ENCODE measurements at regions not wholly inside any gene's neighbourhood (a gene's known extent, or its start where the extent isn't known, plus 50 kb on each side); places are given as distances from the start of the nearest gene placed in this dataset.

DNA sequence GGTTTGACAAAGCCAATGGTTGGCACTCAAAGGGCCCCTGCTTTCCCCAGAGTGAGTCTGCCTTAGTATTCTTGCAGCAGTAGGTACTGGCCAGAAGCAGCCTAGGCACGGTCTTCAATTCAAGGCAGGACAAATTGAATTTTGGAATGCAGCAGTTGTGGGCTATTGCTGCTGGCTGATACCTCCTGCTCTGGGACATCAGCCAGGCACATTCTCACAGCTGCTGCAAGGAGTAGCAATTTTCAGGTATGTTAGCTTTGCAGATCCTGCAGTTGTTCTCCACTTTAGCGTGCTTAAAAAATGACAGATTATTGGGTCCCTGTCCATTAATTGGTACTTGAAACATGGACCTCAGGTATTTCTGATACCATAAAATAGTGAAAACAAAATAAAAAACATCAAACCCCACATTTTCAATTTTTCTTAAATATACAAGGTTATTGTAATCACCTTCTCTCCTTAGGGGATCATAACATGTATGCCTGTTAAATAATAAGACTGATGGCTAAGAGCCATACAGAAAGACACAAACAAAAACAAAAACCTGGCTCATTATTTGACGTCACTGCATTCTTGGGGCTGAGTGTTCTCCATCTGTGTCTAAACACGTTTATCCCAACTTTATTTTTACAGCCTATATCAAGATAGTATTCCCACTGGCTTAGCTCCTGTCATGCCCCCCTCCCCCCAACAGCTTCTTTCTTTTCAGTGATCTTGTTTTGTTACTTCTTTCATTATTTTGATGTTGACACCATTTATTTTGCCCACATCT is 85.1 kb upstream of the CARD18 start:
- Histone ChIP-seq H3K36me3 (no peaks in the 10 kb centered on the region), H3K9me3 (no peaks in the 10 kb centered on the region), H3K27me3 (no peaks in the 10 kb centered on the region), H3K4me3 (no peak overlapping the region), H3K27ac (no peak overlapping the region), H3K4me1 (peaks cover 0 to 21% (median 0%) of the 10 kb centered on the region in 9 donors)
- DNase-seq (no peak), ATAC-seq (no peak)
- TF ChIP-seq, protein P1, sequence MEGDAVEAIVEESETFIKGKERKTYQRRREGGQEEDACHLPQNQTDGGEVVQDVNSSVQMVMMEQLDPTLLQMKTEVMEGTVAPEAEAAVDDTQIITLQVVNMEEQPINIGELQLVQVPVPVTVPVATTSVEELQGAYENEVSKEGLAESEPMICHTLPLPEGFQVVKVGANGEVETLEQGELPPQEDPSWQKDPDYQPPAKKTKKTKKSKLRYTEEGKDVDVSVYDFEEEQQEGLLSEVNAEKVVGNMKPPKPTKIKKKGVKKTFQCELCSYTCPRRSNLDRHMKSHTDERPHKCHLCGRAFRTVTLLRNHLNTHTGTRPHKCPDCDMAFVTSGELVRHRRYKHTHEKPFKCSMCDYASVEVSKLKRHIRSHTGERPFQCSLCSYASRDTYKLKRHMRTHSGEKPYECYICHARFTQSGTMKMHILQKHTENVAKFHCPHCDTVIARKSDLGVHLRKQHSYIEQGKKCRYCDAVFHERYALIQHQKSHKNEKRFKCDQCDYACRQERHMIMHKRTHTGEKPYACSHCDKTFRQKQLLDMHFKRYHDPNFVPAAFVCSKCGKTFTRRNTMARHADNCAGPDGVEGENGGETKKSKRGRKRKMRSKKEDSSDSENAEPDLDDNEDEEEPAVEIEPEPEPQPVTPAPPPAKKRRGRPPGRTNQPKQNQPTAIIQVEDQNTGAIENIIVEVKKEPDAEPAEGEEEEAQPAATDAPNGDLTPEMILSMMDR (IDR thresholded peaks at IDR 0.05), result no peak
- WGBS, 2 donors, result 61 to 62% methylated on average over 4 of the region's 4 CpGs
- intact Hi-C loops (cut with DNase I), result loop anchor here in 1 of 10 donors (5.0 kb wide), 1 partner anchor 1342 kb away; no protein-coding TSS in a partner anchor

DNA sequence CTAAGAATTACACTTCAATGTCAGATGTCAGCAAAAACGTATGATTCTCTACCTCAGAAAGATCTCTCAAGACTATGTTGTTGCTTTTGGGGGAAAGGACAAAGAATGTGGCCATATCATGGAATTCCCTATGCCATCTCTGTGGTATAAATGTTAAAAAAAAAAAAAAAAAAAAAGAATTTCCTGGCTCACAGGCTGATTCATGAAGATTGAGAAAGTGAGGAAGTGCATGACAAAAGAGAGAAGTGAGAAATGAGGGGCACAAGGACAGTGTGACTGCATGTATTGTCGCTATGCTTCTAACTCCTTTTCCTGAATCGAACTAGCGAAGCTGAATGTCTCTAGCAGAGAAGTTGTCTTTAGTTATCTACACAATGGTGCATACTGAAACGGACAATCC is 80.6 kb upstream of the CARD18 start:
- H3K9me3 ChIP-seq, result no peaks in the 10 kb centered on the region
- no peaks in the 10 kb centered on the region for H3K27me3 ChIP-seq
- intact Hi-C loops (cut with DNase I), result no loop called here
- DNase-seq, result no peak
- no peak overlapping the region for H3K4me3 ChIP-seq
- TF ChIP-seq, protein P1 (IDR thresholded peaks at IDR 0.05), result no peak
- peak overlapping the region in 1 of 10 donors; percentile 81 for H3K27ac ChIP-seq
- no peaks in the 10 kb centered on the region for H3K36me3 ChIP-seq
- WGBS, 2 donors, result 75 to 77% methylated on average over 5 of the region's 5 CpGs
- H3K4me1 ChIP-seq, result peaks cover 0 to 11% (median 0%) of the 10 kb centered on the region in 9 donors
- peak in 5 of 8 donors; percentile 14 to 58 (median 38) for ATAC-seq

DNA sequence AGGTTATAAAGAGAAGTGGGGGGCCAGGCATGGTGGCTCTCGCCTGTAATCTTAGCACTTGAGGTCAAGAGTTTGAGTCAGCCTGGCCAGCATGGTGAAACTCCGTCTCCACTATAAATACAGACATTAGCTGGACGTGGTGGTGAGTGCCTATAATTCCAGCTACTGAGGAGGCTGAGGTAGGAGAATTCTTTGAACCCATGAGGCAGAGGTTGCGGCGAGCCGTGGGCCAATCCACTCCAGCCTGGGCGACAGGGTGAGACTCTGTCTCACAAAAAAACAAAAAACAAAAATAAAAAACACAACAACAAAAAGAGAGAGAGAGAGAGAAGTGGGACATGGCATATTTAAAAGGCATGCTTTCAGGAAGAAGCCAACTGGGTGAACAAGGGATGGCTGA is 80.1 kb upstream of the CARD18 start:
- intact Hi-C loops (cut with DNase I), result loop anchor here in 1 of 10 donors (10.0 kb wide), 1 partner anchor 425 kb away; no protein-coding TSS in a partner anchor

DNA sequence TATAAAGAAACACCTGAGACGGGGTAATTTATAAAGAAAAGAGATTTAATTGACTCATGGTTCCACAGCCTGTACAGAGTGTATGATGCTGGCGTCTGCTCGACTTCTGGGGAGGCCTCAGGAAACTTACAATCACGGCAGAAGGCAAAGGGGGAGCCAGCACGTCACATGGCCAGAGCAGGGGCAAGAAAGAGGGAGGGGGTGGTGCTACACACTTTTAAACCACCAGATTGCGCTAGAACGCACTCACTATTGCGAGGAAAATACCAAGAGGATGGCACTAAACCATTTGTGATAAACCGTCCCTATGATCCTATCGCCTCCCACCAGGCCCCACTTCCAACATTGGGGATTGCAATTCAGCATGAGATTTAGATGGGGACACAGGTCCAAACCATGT is 79.7 kb upstream of the CARD18 start:
- H3K27me3 ChIP-seq, result no peaks in the 10 kb centered on the region
- TF ChIP-seq, protein P1 (IDR thresholded peaks at IDR 0.05), result no peak
- 95 to 99% methylated on average over 10 of the region's 10 CpGs for WGBS, 2 donors

More for the DNA sequence above, 80.1 kb upstream of the CARD18 start:
- DNase-seq, result no peak
- no peaks in the 10 kb centered on the region for H3K36me3 ChIP-seq
- WGBS, 2 donors, result 94 to 95% methylated on average over 7 of the region's 7 CpGs
- no peak overlapping the region for H3K4me3 ChIP-seq
- TF ChIP-seq, protein P1 (IDR thresholded peaks at IDR 0.05), result no peak
- H3K9me3 ChIP-seq, result no peaks in the 10 kb centered on the region
- H3K27ac ChIP-seq, result peak overlapping the region in 1 of 10 donors; percentile 81
- H3K4me1 ChIP-seq, result peaks cover 0 to 11% (median 0%) of the 10 kb centered on the region in 9 donors
- no peak for ATAC-seq
- no peaks in the 10 kb centered on the region for H3K27me3 ChIP-seq

More for the DNA sequence above, 79.7 kb upstream of the CARD18 start:
- no peaks in the 10 kb centered on the region for H3K9me3 ChIP-seq
- no peak for DNase-seq
- no peak for ATAC-seq
- no peaks in the 10 kb centered on the region for H3K36me3 ChIP-seq
- peaks cover 0 to 11% (median 0%) of the 10 kb centered on the region in 9 donors for H3K4me1 ChIP-seq
- H3K4me3 ChIP-seq, result no peak overlapping the region
- intact Hi-C loops (cut with DNase I), result loop anchor here in 1 of 10 donors (10.0 kb wide), 1 partner anchor 426 kb away; no protein-coding TSS in a partner anchor
- no peak overlapping the region for H3K27ac ChIP-seq

Measured in heart right ventricle (tissue), 16 donors.